ENCODE measurements at regions not wholly inside any gene's neighbourhood (a gene's known extent, or its start where the extent isn't known, plus 50 kb on each side); places are given as distances from the start of the nearest gene placed in this dataset.

- no peak for TF ChIP-seq POLR2A (IDR thresholded peaks at IDR 0.05; ENCODE audit: extremely low read depth, insufficient read length)
- no peak for TF ChIP-seq CTCF (IDR thresholded peaks at IDR 0.05; ENCODE audit: low read depth, low read length)
- TF ChIP-seq MYC (IDR thresholded peaks at IDR 0.05; ENCODE audit: low read depth, low read length), result no peak
Observed at GRCh38 chr2:6249557-6249956, 557.4 kb downstream of the SOX11 start.
